GM19043 (cell line): ENCODE measurements at regions not wholly inside any gene's neighbourhood (a gene's known extent, or its start where the extent isn't known, plus 50 kb on each side); places are given as distances from the start of the nearest gene placed in this dataset.

Source experiments
- ATAC-seq: cut with Tn5 transposase; IDR thresholded peaks from one replicate; pipeline ENCODE4 v1.9.1; 2021; ENCODE audit warnings: low read depth; ENCODE audit not compliant: unreplicated experiment

DNA sequence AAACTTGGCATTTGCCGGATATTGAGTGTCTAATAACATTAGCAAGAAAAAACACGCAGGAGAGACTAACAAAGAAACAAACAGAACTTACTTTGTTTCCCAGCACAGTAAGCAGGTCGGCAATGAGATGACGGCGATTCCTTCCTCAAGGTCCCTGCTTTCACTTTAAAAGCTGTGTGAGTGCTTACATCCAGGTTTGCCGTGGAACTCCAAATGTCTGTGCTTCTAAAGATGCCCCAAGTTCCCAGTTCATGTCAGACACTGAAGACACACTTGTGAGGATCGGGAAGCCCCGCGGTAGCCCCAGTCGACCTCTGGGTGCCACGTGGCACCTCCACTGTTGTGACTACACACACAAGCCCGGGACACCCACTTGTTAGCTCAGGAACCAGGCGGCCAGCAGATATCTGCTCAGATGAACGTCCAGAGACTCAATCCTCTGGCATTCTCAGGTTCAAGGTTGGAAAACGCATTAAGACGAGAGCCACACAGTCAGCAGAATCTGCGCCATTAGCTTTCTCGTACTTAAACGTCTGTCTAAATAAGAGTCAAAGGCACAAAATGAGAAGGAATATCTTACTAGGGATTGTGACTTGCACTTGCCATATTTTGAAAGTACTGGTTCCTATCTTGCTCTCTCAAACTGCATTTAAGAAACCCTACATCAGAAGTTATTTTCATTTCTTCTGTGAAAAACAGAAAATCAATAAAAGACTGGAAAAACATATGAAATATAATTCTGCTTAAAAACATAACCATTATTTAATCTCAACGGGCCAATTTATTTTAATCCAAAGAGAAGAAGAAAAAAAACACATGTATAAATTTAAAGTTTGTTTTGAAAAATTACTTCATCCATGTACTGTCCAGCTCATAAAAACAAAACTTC, 207.6 kb upstream of the KLF14 start:
- no peak for ATAC-seq

- ATAC-seq, result no peak
Measured at GRCh38 chr7:130942211-130942964, 208.4 kb upstream of the KLF14 start.

- ATAC-seq, result peak; percentile 43
Measured at GRCh38 chr7:130943336-130943901, 209.4 kb upstream of the KLF14 start.

DNA sequence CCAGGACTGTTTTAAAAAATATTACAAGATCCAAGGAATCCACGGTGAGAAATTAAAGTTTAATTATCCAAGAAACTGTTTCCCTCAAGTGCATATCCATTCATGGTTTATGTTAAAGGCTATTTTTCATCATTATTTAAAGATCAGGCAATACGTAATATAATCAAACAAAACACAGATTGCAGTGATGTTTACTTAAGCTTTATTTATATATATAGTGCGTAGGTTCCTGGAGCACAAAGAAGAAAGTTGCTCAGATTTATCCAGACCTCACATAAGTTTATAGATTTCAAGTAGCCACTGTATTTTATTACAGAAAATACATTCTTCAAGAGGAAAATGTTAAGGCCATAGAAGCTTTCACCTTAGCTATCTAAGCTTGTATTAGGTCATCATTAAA, 210.0 kb upstream of the KLF14 start:
- ATAC-seq, result no peak

- peak; percentile 8 for ATAC-seq
Measured at GRCh38 chr7:130944997-130945396, 211.0 kb upstream of the KLF14 start.

GRCh38 chr7:130945411-130945811, 211.4 kb upstream of the KLF14 start:
- peak; percentile 51 for ATAC-seq

- no peak for ATAC-seq
Measured at GRCh38 chr7:130946114-130946513, 212.1 kb upstream of the KLF14 start.

- no peak for ATAC-seq
Measured at GRCh38 chr7:130947792-130948580, 214.0 kb upstream of the KLF14 start.

DNA sequence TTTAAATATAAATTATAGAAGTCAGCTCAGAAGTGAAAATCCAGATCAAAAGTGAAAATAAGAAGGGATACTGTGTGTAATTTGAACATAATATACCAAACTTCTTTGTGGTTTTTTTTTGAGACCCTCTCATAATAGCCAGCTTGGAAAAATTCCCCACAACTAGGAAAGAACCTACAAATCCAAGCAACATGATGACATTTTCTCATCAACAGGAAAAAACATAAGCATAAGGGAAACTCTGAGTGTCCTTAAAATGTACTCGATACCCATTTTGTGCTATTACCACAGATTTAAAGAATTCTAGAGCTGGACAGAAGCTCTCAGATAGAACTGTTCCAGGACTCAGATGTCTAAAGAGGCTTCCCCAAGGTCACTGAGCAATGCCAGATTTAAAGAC, 214.8 kb upstream of the KLF14 start:
- no peak for ATAC-seq

DNA sequence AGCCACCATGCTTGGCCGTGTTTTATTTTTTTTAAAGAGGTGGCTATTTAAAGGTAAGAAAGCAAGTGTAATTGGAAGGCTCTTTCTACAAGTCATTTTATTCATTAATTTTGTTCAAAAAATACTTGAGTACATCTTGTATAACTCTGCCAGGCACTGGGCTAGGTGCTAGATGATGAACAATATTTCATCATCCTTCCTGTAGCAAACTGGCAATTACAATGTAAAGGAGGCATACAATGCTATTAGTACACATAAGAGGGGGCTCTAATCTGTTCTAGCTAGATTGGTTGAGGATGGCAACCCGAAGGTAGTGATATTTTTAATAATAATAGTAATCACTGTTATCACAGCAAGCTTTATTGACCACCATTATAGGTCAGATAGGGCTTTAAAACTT, 215.5 kb upstream of the KLF14 start:
- ATAC-seq, result no peak

- no peak for ATAC-seq
Measured at GRCh38 chr7:130950054-130950453, 216.0 kb upstream of the KLF14 start.

DNA sequence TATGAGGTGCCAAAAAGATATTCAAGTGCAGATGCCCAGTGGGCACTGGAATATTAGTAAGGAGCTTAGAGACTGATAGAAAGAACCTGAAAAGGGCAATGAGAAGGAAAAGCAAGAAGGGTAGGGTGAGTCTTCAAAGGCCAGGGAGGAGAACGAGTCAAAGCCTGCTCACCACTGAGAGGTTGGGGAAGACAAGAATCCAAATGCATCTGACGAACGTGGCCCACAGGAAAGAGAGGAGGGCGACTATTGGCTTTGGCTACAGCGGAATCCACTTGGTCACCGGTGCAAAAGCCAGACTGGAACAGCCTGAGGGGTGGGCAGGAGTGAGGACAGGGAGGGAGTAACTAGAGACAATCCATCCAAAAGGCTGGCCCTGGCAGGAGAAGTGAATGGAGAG, 216.7 kb upstream of the KLF14 start:
- ATAC-seq, result no peak

DNA sequence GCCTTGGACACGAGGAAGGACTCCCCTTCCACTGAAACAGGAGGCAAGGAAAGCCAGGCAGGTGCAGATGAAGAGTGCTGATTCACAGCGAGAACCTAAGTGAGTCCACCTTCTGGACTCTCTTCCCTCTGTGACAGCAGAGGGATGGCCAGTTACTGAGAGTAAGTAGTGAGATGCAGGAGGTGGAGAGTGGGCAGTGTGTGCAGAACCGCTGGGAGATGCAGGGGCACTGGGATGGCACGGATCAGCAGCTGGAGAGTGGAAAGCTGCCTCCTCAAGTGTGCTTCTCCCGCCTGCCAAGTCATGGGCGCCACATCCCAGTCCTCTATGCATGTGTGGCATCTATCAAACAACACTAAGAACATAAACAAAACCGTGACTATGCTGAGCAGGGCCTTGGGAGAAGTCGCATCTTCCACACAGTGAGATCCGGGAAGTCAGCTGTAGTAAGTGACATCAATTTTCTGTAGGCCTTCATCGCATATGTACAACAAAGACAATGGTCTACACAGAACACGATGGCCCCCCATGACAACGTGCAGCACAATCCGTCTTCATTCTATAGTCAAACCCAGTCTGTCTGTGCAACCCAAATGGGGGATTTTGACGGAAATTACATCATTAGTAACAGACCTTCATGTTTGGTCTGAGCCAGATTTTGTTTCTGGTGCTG, 217.4 kb upstream of the KLF14 start:
- no peak for ATAC-seq

GRCh38 chr7:130951976-130952876, 218.2 kb upstream of the KLF14 start:
- ATAC-seq, result no peak

DNA sequence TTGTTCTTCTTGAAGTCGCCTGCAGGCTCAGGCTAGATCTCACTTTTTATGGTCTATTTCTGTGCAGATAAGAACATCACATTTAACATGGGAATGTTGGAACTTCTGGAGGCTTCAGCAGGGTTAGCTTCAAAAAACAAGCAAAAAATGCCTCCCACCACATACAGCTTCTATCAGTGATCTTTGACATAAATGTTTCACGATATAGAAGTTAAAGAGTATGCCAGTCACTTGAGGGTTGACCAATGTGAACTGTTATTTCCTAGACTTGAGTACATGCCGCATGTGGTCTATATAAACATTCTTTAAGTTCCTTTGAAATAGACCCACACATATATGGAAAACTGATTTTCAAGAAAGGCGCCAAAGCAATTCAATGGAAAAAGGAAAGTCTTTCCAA, 219.2 kb upstream of the KLF14 start:
- ATAC-seq, result no peak

DNA sequence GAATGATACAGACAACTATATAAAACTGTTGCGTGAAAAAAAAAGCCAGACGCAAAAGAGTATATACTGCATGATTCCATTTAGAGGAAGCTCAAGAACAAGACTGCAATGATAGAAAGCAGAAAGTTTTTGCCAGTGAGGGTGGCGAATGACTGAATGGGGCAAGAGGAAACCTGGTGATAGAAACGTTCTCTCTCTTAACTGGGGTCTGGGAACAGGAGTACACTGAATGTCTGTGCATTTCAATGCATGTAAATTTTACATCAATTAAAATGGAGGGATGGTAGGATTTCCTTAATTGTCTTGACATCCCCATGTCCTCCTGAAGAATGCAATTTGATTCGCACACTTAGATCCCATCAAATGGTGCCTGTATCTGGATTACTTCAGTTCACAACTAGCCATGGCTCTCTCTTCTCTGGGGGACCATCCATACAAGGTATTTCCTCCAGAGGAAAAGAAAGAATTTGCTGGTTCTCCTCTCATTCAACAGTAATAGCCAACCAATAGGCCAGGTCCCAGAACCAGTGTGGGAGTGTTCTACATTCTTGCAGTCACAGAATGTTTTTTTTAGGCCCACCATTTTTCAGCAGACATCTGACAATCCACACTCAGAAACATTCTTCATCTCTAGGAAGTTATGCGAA, 221.0 kb upstream of the KLF14 start:
- no peak for ATAC-seq

- ATAC-seq, result no peak
Measured at GRCh38 chr7:130955565-130955919, 221.5 kb upstream of the KLF14 start.

DNA sequence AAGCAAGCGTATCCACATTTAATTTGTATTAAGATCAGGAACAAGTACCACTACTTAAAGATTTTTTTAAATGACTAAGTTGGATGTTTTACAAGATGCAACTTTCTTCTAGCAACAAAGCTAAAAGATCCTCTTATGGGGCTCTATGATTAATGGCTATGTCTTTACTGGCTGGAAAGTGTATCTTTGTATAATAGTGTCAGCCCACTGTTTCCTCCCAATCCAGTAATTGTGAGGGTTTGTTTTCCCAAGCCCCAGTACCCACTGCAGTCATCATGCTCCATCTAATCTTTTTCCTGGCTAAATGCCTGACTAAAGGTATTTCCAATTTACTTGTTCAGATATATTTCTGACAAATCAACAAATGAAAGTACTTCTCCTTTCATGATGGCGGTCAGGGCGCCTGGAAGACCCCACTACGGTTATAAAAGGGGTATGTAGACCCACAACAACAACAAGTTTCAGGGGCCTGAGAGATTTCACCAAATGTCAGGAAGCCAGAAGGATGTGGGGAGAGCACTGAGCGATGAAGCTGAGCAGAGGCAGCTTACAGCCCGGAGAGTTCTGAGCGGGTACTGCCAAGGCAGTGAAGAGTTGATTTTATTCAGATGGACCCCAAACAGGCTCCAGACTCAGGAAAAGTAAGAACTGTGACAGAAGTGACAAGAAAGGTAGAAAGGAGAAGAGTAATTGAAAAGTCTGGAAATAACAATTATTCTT, 222.6 kb upstream of the KLF14 start:
- ATAC-seq, result no peak
